ENCODE measurements at regions not wholly inside any gene's neighbourhood (a gene's known extent, or its start where the extent isn't known, plus 50 kb on each side); places are given as distances from the start of the nearest gene placed in this dataset.
"Not testable (repeated sequence)": the region's sequence is repeated elsewhere in the genome, so short reads cannot be mapped to it uniquely, and the experiment has no call there.

DNA sequence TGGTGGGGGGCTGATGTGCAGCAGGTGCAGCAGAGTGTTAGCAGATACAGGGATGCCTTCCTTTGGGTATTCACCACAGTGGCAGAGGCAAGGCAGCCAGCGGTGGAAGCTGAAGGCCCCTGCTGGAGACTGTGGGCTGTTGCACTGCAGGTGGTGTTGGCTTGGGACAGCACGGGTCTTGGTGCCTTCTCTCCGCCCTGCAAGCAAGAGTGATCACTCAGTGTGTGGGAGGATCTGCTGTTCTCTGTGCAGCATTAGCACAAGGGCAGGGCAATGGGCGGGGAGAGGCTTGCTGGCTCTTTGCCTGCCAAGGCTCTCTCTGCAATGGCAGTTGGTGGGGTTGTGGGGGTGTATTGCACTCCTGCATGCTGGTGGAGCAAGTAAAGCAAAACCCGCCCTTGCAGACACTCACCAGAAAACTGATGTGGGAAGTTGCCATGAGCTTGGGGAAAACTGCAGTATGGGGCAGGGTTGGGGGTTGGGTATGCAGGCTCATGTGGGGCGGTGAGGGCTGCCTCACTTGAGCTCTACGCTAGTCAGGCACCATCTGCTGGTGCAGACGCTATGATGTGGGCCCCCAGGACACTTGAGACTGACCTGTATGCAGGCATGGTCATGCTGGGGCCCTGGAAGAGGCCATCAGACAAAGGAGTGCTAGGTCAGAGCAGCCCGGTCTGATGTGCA, 820.8 kb upstream of the GRIA3 start:
- intact Hi-C loops (cut with DNase I) = no loop called here
- DNase-seq = no peak

DNA sequence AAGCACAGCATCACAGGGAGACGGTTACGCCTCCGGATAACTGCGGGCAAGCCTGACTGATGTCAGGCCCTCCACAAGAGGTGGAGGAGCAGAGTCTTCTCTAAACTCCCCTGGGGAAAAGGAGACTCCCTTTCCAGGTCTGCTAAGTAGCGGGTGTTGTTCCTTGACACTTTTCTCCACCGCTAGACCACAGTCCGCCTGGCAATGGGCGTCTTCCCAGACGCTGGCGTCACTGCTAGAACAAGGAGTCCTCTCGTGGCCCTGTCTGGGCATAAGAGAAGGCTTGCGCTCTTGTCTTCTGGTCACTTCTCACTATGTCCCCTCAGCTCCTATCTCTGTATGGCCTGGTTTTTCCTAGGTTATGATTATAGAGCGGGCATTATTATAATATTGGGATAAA, 808.5 kb upstream of the GRIA3 start:
- intact Hi-C loops (cut with DNase I); DNase-seq: not testable (repeated sequence)

DNA sequence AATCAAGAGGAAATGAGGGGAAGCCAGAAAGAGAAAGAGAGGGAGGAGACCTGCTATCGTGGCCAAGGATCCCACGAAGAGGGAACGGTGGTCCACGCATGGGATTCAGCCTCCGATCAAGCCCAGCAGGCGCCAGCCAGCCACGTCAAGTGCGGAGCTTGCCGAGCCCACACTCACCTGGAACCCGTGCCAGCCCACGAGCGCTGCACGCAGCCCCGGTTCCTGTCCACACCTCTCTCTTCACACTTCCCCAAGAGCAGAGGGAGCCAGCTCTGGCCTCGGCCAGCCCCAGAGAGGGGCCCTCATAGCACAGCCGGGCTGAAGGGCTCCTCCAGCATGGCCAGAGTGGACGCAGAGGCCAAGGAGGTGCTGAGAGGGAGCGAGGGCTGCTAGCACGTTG, 795.1 kb upstream of the GRIA3 start:
- intact Hi-C loops (cut with DNase I) = no loop called here
- DNase-seq = no peak

DNA sequence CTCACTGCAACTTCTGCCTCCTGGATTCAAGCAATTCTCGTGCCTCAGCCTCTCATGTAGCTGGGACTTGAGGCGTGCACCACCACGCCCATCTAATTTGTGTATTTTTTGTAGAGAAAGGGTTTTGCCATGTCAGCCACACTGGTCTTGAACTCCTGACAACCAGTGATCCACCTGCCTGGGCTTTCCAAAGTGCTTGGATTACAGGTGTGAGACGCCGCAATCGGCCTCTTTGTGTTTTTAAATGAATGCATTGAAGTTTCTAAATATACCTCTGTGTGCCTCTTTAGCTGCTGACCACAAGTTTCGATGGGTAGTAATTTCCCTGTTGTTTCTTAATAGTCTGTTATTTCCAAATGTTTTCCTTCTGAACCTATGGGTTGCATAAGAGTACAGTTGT, 765.3 kb upstream of the GRIA3 start:
- intact Hi-C loops (cut with DNase I) = no loop called here
- DNase-seq = no peak

DNA sequence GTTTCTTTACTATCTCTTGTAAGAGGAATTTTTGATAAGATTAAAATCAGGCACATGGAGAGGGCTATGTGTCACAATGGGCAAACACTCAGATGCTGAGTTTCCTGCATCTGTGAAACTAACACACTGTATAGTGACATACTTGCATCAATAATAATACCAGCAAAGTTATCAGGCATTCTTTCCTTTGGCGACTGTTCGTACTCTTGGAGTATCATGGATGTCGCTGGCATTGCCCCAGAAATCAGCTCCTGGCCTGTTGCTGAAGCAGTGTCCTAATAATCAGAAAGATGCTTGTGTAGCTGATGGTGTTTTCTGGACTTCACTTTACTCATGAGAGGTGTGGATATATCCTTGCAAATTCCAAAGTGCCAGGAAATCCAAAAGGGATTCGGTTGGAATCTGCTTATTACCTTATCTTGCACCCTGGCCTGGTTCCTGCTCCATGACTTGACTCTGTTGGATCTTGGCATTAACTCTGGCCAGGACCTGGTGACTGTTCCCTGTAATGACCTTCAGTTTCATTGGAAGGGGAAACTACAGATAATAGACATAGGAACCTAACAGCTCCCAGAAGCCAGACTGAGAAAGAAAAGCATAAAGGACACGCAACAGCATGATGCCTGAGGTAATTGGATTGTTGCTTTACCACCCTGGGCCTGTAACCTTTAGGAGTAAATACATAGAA, 762.5 kb upstream of the GRIA3 start:
- intact Hi-C loops (cut with DNase I) = no loop called here
- no peak for DNase-seq

DNA sequence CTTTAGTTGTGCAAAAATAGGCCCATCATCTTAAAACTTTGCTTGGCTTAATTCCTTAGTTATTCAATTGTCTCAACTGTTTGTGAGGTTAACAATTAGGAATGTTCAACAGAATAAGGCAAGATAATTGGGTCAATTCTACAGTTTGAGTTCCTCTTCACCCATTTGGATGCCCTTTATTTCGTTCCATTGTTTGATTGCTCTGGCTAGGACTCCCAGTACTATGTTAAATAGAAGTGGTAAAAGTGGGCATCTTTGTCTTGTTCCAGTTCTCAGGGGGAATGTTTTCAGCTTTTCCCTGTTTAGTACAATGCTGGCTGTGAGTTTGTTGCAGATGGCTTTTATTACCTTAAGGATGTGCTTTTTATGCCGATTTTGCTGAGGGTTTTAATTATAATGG, 761.5 kb upstream of the GRIA3 start:
- no peak for DNase-seq
- intact Hi-C loops (cut with DNase I) = no loop called here

DNA sequence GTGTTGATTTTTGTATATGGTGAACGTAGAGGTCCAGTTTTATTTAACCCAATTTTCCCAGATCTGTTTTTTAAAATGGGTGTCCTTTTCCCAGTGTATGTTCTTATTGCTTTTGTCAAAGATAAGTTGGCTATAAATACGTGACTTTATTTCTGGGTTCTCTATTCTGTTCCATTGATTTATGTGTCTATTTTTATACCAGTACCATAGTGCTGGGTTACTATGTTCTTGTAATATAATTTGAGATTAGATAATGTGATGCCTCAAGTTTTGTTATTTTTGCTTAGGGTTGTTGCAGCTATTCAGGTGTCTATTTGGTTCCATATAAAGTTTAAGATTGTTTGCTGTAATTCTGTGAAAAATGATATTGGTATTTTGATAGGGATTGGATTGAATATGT, 749.1 kb upstream of the GRIA3 start:
- intact Hi-C loops (cut with DNase I) = no loop called here
- no peak for DNase-seq

DNA sequence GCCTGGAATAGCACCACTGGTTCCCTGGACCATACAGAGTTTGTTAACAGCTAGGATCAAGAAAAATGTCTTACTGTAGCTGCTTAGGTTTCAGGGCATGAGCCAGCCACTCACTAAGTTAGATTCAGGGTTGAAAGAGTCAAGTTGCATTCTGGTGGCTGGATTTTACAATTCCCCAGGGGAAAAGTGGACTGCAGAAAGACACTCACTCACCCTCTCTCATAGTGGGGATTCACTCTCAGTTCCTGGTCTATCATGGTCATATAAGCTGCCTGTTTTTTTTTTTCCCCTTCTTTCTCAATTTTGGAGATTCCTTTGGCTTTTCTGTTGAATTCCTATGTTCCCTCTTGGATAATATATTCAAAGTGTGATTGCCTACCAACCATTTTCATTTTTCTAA, 744.2 kb upstream of the GRIA3 start:
- intact Hi-C loops (cut with DNase I) = no loop called here
- DNase-seq = no peak

DNA sequence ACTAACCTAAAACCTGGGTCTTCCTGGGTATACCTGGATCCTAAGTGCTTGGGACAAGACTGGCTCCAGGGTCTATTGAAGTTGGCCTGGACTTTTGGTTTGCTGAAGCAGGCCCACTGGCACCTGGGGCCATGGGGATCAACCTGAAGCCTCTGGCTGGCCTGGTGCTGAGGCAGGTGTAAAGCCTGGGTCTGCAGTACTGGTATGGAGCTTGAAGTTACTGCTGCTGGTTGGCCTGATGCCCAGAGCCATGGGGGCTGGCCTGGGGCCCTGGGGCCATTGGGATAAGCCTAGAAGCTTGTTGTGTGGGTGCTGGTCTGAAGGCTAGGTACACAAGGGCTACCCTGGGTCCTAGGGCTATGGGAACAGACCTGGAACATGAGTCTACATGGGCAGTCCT, 743.2 kb upstream of the GRIA3 start:
- intact Hi-C loops (cut with DNase I) = no loop called here
- DNase-seq = no peak

DNA sequence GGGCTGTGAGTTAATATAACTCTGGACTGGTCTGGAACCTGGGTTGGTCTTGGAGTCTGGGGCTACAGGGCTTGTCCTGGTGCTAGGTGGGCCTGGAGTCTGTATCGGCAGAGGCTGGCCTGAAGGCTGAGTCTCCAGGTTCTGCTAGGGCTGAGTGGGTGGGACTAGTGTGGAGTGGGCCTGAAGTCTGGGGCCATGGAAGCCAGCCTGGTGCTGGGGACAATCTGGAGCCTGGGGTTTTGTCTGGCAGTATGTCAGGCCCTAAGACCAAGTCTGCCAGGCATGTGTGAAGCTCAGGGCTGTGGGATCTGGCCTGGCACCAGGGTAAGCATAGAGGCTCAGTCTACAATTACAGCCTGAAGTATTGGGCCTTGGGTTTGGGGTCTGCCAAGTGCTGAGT, 742.6 kb upstream of the GRIA3 start:
- intact Hi-C loops (cut with DNase I) = no loop called here
- DNase-seq = no peak

DNA sequence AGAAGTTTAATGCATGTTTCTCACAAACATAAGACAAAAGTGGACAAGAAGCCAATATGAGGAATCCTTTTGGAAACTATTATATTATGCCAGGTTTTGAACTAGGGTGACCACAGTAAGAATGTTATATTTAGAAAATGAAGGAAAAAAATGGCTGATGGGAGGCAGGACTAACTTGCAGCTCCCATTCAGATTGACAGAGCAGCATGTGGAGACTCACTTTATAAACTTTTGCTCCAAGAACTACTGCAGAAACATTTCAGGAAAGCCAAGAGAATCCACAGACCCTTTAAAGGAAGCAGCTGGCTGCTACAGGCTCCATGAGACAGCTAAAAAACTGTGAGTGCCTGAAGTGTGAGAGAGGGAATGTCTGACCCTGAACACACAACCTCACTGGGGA, 738.6 kb upstream of the GRIA3 start:
- intact Hi-C loops (cut with DNase I) = no loop called here
- no peak for DNase-seq

DNA sequence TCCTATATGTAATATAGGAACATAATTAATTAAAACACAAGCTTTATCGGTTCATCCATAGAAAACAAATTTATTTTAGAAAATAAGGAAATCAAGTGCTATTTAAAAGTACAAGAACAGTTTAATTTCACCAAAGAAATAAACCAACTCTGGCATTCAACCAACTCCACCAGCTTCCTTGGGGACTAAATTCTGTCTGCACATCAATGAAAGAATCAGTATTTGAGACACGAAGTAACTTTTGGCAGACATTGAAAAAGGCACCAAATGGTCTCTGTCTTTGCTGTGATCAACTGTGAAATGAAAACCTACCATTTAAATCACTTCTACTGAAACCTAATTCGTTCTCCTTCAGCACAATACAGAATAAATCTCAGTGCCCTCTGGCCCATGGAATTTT, 719.7 kb upstream of the GRIA3 start:
- peak in 2 of 42 donors; percentile 1 to 14 for DNase-seq
- intact Hi-C loops (cut with DNase I) = no loop called here

DNA sequence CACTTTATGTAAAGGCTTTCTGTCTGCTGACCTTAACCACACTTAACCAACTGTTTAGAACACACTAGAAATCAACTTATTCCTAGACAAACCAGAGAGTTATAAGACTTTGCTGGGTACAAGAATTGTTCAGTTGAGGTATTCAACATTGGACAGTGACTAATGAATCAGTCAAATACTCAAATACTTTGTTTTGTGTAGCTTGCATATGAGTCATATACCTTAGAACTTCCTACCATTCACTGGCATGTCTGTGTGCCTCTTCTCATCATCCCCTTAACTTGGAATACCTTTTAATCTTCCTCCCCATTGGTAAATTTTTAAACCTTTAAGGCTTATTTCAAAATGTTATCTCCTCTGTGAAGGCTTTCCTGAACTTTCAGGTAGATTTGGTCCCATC, 708.8 kb upstream of the GRIA3 start:
- DNase-seq = no peak
- intact Hi-C loops (cut with DNase I) = no loop called here

DNA sequence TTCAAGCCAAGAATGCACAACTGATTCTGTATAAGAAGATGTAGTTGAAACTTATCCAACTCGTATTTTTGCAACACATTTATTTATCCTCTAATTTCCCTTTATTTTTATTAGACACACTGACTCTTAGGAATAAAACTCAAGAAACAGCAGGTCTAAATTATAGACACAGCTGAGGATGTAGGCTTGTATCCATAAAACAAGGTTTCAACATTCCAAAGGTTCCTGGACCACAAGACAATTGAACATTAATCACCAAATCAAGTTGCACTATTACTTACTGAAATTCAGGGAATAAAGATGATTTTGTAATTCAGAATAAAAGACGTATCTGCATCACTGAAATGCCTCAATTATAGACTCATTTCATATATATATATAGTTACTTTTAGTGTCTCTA, 683.5 kb upstream of the GRIA3 start:
- intact Hi-C loops (cut with DNase I) = no loop called here
- DNase-seq = no peak

DNA sequence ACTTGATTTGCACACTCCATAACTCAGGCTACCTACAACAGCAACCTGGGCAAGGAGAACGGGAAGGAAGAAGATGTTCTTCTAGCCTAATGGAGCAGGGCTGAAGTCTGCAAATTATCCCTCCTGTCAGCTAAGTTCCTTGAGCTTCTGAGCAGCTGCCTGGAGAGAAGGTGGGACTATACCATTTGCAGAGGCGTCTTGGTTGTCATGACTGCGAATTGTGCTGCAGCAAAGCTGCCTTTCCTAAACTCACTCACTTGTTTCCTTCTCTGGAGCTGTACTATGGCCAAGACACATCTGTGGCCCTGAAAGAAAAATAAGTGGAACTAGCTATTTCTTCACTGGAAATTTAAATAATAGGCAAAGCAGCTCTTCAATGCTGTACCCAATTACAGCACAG, 682.4 kb upstream of the GRIA3 start:
- DNase-seq = peak in 15 of 42 donors; percentile 0 to 51 (median 7)
- intact Hi-C loops (cut with DNase I) = no loop called here

DNA sequence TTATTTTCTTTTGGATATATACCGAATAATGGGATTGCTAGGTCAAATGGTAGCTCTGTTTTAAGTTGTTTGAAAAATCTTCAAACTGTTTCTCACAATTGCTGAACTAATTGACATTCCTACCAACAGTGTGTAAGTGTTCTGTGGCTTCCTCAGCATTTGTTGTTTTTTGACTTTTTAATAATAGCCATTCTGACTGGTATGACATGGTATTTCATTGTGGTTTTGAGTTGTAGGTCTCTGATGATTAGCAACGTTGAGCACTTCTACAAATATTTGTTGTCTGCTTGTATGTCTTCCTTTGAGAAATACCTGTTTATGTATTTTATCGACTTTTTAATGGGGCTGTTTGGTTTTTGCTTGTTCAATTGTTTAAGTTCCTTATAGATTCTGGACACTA, 680.1 kb upstream of the GRIA3 start:
- DNase-seq = no peak
- intact Hi-C loops (cut with DNase I) = no loop called here

DNA sequence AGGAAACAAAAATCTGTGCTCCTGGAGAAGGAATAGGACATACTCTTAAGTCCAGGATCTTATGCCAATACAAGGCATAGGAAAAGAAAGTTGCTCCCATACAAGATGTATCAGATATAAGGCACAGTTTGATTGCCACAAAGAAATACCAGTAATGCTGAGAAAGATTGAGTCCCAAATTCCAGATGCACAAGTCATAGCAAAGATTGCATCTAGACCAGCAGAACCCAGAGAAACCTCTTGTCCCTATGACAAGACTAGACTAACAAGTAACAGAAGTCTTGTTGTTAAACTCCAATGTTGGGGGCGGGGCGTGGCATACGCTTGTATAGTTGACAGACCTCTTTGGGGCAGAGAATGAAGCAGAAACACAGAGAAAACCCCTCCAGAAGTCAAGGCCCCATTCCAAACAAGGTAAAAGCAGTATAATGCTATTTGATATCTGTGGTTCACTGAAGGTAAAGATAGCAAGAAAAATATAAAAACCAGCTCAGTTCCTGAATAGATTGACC, 671.5 kb upstream of the GRIA3 start:
- DNase-seq = no peak
- intact Hi-C loops (cut with DNase I) = no loop called here

DNA sequence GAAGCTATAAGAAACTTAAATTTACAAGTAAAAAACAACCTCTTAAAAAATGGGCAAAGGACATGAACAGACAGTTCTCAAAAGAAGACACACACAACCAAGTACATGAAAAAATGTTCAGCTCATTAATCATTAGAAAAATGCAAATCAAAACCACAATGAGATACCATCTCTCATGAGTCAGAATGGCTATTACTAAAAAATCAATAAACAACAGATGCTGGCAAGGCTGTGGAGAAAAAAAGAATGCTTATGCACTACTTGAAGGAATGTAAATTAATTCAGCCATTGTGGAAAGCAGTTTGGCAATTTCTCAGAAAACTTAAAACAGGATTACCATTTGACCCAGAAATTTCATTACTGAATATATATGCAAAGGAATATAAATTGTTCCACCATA, 666.3 kb upstream of the GRIA3 start:
- intact Hi-C loops (cut with DNase I) = no loop called here
- DNase-seq = no peak

DNA sequence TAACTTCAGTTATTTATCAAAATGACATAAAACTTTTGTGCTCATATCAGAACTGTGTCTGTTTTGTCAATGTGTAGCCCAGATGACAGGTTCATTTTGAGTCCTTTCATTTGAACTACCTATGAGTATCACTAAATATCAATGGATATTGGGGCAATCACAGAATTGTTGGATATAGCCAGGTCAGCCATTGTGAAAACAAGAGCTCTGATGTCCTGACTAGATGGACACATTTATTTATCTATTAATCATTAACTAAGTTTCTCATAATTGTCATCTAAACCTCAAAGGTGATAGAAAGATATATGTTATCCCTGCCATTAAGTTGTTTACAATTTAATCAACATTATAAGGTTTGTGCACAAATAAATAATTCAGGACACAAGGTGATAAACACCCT, 638.3 kb upstream of the GRIA3 start:
- DNase-seq = no peak
- intact Hi-C loops (cut with DNase I) = no loop called here

DNA sequence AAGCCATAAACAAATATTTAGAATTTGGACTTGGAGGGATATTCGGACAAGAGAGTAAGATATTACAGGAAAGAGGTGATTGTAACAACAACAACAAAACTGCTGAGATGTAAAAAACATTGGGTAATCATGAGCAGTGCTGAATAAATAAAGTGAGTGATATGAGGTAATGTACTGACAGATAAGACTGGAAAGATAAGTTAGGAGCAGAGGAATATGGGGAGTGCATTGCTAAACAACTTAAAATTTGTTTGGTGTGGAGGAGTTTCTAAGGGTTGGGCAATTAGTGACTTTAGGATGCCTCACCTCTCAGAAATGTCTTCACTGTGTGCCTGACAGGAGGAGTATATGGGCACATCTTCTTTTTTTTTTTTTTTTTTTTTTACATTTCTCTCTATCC, 637.8 kb upstream of the GRIA3 start:
- intact Hi-C loops (cut with DNase I) = no loop called here
- DNase-seq = no peak

DNA sequence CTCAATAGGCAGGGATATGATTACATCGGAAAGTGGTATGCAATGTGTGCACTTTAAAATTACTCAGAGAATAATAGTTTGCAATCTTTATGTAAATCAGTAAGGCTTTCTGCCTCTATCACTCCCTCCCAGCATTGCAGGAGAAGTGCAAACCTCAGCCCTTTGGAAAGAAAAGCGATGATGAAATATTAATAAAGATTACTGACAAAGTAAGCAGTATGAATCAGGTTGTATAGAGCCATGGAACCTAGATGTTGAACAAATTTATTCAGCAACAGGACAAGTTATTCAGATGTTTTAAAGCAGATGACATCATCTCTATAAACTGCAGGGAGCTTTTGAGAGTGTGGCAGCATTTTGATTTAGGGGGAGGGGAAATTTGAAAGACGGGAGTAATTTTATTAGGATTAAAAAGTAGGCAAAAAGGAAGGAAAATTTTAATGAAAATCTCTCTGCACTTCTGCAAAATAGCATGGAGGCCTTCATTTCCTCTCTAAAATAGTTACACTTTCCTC, 631.7 kb upstream of the GRIA3 start:
- no peak for DNase-seq
- intact Hi-C loops (cut with DNase I) = no loop called here

Data from head of caudate nucleus (tissue), 42 donors.